ENCODE measurements at regions not wholly inside any gene's neighbourhood (a gene's known extent, or its start where the extent isn't known, plus 50 kb on each side); places are given as distances from the start of the nearest gene placed in this dataset.

DNA sequence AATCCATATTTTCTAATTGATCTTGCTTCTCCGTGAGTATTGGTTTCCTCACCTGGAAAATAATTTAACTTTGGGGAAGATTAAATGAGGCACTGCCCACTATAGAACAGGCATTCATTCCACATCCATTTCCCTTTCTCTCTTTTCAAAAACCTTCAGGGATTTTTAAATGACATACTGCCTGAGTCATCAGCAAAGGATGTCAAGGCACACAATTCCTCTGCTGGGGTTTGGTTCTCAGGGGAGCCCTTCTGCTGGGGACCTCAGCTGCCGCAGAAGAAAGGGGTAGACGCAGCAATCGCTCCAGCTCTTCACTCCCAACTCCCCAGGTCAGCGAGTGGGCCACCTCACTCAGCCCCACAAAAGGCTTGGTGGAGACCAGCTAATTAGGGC is 90.7 kb upstream of the BACH2 start:
- CTCF ChIA-PET = interaction anchor here (1.1 to 1.5 kb wide), 3 partner anchors 10 to 92 kb away, joined by 3 to 5 read pairs (median 3); no protein-coding TSS in a partner anchor
- intact Hi-C loops (cut with micrococcal nuclease) = no loop called here
- Mint-ChIP-seq H3K36me3 (ENCODE audit: insufficient read depth, unreplicated experiment) (no peaks in the 10 kb centered on the region), H3K9me3 (ENCODE audit: unreplicated experiment) (no peaks in the 10 kb centered on the region), H3K27ac (ENCODE audit: low read depth, unreplicated experiment) (no peak overlapping the region), H3K4me1 (ENCODE audit: insufficient read depth, unreplicated experiment) (no peaks in the 10 kb centered on the region), H3K27me3 (ENCODE audit: insufficient read depth, unreplicated experiment) (no peaks in the 10 kb centered on the region), H3K4me3 (ENCODE audit: unreplicated experiment) (no peak overlapping the region)
- TF ChIP-seq, protein P1, sequence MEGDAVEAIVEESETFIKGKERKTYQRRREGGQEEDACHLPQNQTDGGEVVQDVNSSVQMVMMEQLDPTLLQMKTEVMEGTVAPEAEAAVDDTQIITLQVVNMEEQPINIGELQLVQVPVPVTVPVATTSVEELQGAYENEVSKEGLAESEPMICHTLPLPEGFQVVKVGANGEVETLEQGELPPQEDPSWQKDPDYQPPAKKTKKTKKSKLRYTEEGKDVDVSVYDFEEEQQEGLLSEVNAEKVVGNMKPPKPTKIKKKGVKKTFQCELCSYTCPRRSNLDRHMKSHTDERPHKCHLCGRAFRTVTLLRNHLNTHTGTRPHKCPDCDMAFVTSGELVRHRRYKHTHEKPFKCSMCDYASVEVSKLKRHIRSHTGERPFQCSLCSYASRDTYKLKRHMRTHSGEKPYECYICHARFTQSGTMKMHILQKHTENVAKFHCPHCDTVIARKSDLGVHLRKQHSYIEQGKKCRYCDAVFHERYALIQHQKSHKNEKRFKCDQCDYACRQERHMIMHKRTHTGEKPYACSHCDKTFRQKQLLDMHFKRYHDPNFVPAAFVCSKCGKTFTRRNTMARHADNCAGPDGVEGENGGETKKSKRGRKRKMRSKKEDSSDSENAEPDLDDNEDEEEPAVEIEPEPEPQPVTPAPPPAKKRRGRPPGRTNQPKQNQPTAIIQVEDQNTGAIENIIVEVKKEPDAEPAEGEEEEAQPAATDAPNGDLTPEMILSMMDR (IDR thresholded peaks at IDR 0.05; ENCODE audit: unreplicated experiment) = no peak
- DNase-seq (ENCODE audit: unreplicated experiment) = no peak
- no TSS peak for BruUV-seq (replicated peaks)
- POLR2A ChIA-PET = interaction anchor here (0.8 to 1.5 kb wide), 3 partner anchors 11 to 102 kb away, joined by 3 to 4 read pairs (median 4); no protein-coding TSS in a partner anchor

DNA sequence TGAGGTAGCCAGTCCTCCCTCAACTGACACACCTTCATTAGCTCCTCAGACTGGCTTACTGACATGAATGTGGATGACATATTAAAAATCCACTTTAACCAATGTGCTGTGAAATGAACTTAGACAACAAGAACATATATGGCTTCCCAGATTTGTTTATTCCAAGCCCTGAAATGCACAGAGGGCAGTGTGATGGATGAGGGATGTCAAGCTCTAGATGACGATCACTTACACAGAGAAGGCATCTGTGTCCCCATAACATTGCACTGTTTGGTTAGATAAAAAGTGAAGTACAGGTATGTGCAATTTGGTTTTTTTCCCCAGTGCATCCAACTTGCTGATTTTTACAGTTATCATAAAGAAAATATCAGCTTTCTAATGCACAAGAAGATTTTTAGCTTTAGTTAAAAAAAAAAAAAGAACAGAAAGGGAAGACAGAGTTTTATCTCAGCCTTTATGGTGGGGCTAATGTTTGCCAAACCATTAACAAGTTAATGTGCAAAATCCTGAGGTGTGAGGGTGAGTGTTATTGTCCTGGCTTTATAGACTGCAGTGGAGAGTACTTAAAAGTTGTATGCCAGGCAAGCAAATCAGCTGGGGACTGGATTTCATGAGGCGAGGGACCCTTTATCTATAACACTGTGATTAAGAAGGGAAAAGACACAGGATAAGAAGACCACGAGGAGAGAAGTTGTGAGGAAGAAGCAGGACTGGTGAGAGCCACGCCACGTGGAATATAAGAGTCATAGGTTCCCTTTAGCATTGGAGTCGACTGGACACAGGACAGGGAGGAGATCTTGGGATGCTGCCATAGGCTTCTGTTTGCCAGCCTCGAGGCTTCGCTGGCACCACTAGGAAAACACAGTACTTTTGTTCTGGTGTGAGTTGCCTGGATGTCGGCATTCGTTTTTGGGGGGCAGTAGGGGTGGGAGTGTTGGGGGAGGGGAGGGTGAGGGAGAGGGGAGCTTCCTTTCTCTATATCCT is 90.0 kb upstream of the BACH2 start:
- BruUV-seq (replicated peaks) = no TSS peak
- no peak overlapping the region for H3K4me3 Mint-ChIP-seq (ENCODE audit: unreplicated experiment)
- H3K27ac Mint-ChIP-seq (ENCODE audit: low read depth, unreplicated experiment) = no peak overlapping the region
- no peaks in the 10 kb centered on the region for H3K27me3 Mint-ChIP-seq (ENCODE audit: insufficient read depth, unreplicated experiment)
- ChIA-PET POLR2A (interaction anchor here (0.8 to 1.5 kb wide), 3 partner anchors 11 to 59 kb away, joined by 3 to 4 read pairs (median 4); no protein-coding TSS in a partner anchor), CTCF (interaction anchor here (0.5 to 1.2 kb wide), 5 partner anchors 10 to 436 kb away, joined by 3 read pairs; no protein-coding TSS in a partner anchor)
- no peaks in the 10 kb centered on the region for H3K9me3 Mint-ChIP-seq (ENCODE audit: unreplicated experiment)
- H3K4me1 Mint-ChIP-seq (ENCODE audit: insufficient read depth, unreplicated experiment) = no peaks in the 10 kb centered on the region
- intact Hi-C loops (cut with micrococcal nuclease) = no loop called here
- TF ChIP-seq, protein P1 (IDR thresholded peaks at IDR 0.05; ENCODE audit: unreplicated experiment) = no peak
- H3K36me3 Mint-ChIP-seq (ENCODE audit: insufficient read depth, unreplicated experiment) = no peaks in the 10 kb centered on the region
- DNase-seq (ENCODE audit: unreplicated experiment) = no peak

DNA sequence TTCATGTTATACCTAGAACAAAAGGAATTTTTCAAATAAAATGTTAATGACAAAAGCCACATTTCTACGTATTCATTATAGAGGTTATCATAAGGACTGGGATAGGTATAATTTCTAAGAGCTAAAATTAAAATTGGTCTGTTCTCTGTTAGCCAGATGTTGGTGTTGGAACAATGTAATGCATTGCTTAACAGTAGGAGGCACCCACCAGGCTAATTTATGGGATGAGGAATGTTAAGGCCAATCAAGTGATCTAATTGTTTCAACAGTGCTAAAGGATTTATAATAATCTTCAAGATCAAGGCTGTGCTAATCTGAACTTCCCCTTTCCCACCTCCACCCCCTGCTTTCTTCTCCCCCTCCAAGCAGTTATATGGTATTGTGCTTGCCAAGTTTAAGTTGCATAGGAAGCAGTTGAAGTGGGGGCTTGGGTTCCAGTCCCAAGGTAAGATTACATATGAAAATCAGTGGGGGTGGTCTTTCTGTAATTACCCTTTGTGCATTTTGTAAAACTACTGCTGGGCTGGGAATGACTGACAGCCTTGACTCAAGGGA is 89.2 kb upstream of the BACH2 start:
- DNase-seq (ENCODE audit: unreplicated experiment) = no peak
- no peaks in the 10 kb centered on the region for H3K9me3 Mint-ChIP-seq (ENCODE audit: unreplicated experiment)
- H3K36me3 Mint-ChIP-seq (ENCODE audit: insufficient read depth, unreplicated experiment) = no peaks in the 10 kb centered on the region
- intact Hi-C loops (cut with micrococcal nuclease) = no loop called here
- POLR2A ChIA-PET = interaction anchor here (0.6 to 1.5 kb wide), 2 partner anchors 10 to 51 kb away, joined by 3 to 4 read pairs; no protein-coding TSS in a partner anchor
- H3K27ac Mint-ChIP-seq (ENCODE audit: low read depth, unreplicated experiment) = no peak overlapping the region
- H3K4me3 Mint-ChIP-seq (ENCODE audit: unreplicated experiment) = no peak overlapping the region
- TF ChIP-seq, protein P1 (IDR thresholded peaks at IDR 0.05; ENCODE audit: unreplicated experiment) = no peak
- CTCF ChIA-PET = interaction anchor here (1.2 kb wide), 1 partner anchor 9 kb away, joined by 3 read pairs; no protein-coding TSS in a partner anchor
- no peaks in the 10 kb centered on the region for H3K27me3 Mint-ChIP-seq (ENCODE audit: insufficient read depth, unreplicated experiment)
- no TSS peak for BruUV-seq (replicated peaks)
- no peaks in the 10 kb centered on the region for H3K4me1 Mint-ChIP-seq (ENCODE audit: insufficient read depth, unreplicated experiment)

DNA sequence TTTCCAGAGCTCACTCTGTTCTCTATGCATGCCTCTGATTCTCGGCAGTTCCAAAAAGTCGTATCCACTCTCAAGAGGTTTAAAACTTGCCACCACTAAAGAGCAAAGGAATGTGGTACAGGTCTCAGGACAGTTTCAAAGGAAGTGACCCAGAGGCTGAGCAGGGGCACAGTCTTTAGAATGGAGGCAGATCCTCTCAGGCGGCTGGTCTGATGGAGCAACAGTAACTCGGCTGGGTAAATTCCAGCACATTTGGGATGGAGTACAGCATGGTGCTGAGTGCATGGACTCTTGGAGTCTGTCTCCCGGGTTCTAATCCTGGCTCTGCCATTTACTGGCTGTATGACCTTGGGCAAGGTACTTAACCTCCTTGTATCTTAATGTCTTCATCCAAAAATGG is 88.1 kb upstream of the BACH2 start:
- H3K27me3 Mint-ChIP-seq (ENCODE audit: insufficient read depth, unreplicated experiment) = no peaks in the 10 kb centered on the region
- ChIA-PET POLR2A (no interaction called here), CTCF (interaction anchor here (0.8 to 2.0 kb wide), 2 partner anchors 8 to 15 kb away, joined by 3 to 6 read pairs; no protein-coding TSS in a partner anchor)
- intact Hi-C loops (cut with micrococcal nuclease) = no loop called here
- no peak overlapping the region for H3K4me3 Mint-ChIP-seq (ENCODE audit: unreplicated experiment)
- BruUV-seq (replicated peaks) = no TSS peak
- TF ChIP-seq, protein P1 (IDR thresholded peaks at IDR 0.05; ENCODE audit: unreplicated experiment) = no peak
- H3K9me3 Mint-ChIP-seq (ENCODE audit: unreplicated experiment) = no peaks in the 10 kb centered on the region
- H3K4me1 Mint-ChIP-seq (ENCODE audit: insufficient read depth, unreplicated experiment) = no peaks in the 10 kb centered on the region
- H3K36me3 Mint-ChIP-seq (ENCODE audit: insufficient read depth, unreplicated experiment) = no peaks in the 10 kb centered on the region
- no peak overlapping the region for H3K27ac Mint-ChIP-seq (ENCODE audit: low read depth, unreplicated experiment)
- DNase-seq (ENCODE audit: unreplicated experiment) = no peak

All from MCF 10A (cell line).